ENCODE measurements at regions not wholly inside any gene's neighbourhood (a gene's known extent, or its start where the extent isn't known, plus 50 kb on each side); places are given as distances from the start of the nearest gene placed in this dataset.
"Not testable (repeated sequence)": the region's sequence is repeated elsewhere in the genome, so short reads cannot be mapped to it uniquely, and the experiment has no call there.

GRCh38 chr16:18263046-18263445, 73.5 kb downstream of the NPIPA8 start:
- not testable (repeated sequence) for DNase-seq (ENCODE audit: low spot score)

DNA sequence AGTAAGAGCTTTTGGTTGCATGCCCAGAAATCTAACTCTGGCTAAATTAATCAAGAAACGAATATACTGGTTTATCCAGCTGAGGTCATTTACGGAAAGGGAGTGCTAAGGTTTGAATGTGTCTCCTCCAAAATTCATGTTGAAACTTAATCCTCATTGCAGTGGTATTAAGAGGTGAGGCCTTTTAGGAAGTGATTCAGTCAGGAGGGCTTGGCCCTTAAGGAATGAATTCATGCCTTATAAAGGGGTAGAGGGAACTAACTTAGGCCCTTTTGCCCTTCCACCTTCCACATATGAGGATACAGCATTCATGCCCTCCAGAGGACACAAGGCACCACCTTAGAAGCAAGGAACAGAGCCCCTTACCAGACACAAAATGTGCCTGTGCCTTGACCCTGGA, 74.7 kb downstream of the NPIPA8 start:
- not testable (repeated sequence) for DNase-seq (ENCODE audit: low spot score)

DNA sequence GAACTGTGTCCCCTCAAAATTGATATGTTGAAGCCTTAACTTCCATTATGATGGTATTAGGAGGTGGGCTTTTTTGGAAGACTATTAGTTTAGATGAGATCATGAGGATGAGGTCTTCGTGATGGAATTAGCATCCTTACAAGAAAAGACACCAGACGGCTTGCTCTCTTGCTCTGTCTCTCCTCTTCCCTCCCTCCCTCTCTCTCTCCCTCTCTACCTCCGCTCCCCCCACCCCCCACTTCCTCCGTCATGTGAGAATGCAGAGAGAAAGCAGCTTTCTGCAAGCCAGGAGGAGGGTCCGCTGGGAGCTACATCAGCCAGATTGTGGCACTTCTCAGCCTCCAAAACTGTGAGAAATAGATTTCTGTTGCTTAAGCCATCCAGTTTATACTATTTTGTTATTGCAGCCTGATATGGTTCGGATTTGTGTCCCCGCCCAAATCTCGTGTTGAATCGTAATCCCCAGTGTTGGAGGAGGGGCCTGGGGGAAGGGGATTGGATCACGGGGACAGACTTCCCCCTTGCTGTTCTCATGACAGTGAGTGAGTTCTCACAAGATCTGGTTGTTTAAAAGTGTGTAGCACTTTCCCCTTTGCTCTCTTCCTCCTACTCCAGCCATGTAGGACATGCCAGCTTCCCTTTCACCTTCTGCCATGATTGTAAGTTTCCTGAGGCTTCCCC, 76.9 kb downstream of the NPIPA8 start:
- not testable (repeated sequence) for DNase-seq (ENCODE audit: low spot score)

- not testable (repeated sequence) for DNase-seq (ENCODE audit: low spot score)
Measured at GRCh38 chr16:18252943-18253342, 83.6 kb downstream of the NPIPA8 start.

- not testable (repeated sequence) for DNase-seq (ENCODE audit: low spot score)
Measured at GRCh38 chr16:18230505-18230904, 106.0 kb downstream of the NPIPA8 start.

DNA sequence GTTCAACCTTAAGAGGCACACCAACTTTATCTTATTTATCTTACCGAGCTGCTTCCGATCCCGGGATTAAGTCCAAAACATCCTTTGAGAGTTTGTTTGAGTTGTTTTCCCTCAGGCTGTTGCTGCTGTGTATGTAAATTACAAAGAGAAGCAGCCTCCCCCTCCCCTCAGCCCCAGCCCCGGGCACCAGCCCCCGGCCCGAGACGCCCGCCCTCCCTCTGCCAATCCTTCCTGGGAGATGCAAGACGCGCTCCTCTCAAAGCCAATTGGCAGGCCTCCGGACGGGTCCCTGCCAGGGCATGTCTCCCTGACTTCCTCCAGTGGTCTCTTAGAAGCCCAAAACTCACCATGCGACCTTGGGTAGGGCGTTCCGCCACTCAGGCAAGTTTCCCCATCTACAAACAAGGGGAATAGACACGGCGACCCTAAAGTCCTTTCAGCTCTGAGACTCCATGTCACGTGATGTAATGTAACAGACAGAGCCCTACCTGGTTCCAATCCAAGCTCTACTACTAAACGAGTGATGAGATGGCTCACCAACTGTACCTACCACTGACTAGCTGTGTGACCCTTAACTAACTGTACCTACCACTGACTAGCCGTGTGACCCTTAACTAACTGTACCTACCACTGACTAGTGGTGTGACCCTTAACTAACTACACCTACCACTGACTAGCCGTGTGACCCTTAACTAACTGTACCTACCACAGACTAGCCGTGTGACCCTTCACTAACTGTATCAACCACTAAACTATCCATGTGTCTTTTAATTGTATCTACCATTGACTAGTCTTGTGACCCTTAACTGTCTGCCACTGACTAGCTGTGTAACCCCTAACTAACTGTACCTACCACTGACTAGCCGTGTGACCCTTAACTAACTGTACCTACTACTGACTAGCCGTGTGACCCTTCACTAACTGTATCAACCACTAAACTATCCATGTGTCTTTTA, 114.2 kb downstream of the NPIPA8 start:
- not testable (repeated sequence) for DNase-seq (ENCODE audit: low spot score)

GRCh38 chr16:18217741-18218140, 118.8 kb downstream of the NPIPA8 start:
- not testable (repeated sequence) for DNase-seq (ENCODE audit: low spot score)

DNA sequence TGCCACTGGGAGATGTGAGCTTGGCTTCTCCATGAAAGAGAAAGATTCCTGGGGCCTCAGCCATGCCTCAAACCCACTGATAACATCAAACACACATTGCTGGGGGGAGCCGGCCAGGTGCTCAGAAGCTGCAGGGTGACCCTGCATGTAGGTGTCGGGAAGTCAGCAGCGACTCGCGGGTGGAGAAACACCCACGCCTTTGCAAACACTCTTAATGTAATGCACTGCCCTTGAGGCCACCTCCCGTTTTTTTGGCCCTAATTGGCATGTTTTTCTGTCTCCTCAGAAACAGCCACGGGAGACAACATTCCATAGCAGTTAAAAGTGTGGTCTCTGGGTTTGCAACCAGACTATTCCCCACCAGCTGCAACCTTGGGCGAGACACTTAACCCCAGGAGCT, 119.7 kb downstream of the NPIPA8 start:
- not testable (repeated sequence) for DNase-seq (ENCODE audit: low spot score)

DNA sequence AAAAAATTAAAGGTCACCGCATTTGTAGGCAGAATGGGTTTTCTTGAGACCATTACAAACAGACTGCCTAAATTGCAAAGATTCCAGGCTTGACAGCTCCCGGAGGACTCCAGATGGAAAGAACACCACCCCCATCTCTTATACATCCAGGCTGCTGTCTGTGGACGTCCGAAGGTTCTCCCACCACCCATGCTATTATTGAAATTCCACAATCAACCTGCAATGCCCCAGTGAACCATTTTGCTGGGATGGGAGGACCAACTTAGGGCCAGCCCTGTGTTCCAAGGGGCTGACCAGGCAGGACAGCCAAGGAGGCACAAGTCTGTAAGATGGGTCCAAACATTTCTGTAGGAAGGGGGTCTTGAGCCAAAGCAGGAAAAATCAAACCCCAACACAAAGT, 122.7 kb downstream of the NPIPA8 start:
- not testable (repeated sequence) for DNase-seq (ENCODE audit: low spot score)

GRCh38 chr16:18211505-18211904, 125.0 kb downstream of the NPIPA8 start:
- DNase-seq (ENCODE audit: low spot score): not testable (repeated sequence)

DNA sequence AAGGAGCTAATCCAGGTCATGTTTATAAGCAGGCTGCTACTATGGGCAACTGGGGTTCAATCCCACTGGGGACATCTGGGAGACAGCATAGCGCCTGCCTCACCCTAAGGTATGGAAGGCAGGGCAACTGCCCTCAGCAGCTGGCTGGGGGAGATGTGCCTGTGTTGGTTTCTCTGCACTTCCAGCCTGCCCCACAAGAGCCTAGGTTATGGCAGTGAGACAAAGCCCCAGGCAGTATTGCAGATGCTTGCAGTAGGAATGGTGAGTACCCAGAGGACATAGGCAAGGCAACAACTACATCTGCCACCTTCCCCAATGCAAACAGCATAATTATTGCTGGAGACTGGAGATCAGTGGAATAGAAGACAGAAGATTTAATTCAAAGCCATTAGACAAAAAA, 131.8 kb downstream of the NPIPA8 start:
- not testable (repeated sequence) for DNase-seq (ENCODE audit: low spot score)

DNA sequence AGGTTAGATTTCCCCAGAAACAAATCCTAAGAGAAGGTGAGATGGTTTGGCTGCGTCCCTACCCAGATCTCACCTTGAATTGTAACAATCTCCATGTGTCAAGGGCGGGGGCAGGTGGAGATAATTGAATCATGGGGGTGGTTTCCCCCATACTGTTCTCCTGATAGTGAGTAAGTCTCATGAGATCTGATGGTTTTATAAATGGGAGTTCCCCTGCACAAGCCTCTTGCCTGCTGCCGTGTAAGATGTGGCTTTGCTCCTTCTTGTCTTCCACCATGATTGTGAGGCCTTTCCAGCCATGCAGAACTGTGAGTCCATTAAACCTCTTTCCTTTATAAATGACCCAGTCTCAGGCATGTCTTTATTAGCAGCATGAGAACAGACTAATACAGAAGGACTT, 132.2 kb downstream of the NPIPA8 start:
- not testable (repeated sequence) for DNase-seq (ENCODE audit: low spot score)

DNA sequence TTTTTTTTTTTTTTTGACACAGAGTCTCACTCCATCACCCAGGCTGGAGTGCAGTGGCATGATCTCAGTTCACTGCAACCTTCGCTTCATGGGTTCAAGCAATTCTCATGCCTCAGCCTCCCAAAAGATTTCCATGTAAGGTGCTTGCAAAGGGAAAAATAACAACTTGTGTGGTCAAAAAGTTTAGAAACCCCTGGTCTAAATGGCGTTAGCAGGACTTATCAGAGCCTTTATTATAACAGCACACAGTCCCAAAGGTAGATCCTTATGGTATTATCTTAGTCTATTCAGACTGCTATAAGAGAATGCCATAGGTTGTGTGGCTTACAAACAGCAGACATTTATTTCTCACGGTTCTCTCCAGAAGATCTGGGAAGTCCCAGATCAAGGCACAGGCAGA, 135.0 kb downstream of the NPIPA8 start:
- DNase-seq (ENCODE audit: low spot score): not testable (repeated sequence)

DNA sequence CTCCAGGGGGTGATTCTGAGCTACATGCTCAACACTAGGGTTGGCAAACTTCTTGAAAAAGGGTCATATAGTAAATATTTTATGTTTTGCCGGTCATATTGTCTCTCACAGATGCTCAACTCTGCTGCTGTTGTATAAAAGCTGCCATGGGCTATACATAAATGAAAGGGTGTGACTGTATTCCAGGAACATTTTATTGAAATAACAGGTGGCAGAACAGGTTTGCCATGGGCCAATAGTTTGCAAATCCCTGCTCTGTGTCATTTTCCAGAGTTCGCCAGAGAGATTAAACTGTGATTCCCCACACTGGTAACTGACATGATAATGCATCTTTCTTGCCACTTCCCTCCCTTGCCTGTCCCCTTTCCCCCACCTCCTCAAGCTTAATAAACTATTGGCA, 144.1 kb downstream of the NPIPA8 start:
- not testable (repeated sequence) for DNase-seq (ENCODE audit: low spot score)

- DNase-seq (ENCODE audit: low spot score): not testable (repeated sequence)
Measured at GRCh38 chr16:18190179-18190578, 146.4 kb downstream of the NPIPA8 start.

- DNase-seq (ENCODE audit: low spot score): not testable (repeated sequence)
Measured at GRCh38 chr16:18184755-18185154, 151.8 kb downstream of the NPIPA8 start.

- not testable (repeated sequence) for DNase-seq (ENCODE audit: low spot score)
Measured at GRCh38 chr16:18181028-18181427, 155.5 kb downstream of the NPIPA8 start.

DNA sequence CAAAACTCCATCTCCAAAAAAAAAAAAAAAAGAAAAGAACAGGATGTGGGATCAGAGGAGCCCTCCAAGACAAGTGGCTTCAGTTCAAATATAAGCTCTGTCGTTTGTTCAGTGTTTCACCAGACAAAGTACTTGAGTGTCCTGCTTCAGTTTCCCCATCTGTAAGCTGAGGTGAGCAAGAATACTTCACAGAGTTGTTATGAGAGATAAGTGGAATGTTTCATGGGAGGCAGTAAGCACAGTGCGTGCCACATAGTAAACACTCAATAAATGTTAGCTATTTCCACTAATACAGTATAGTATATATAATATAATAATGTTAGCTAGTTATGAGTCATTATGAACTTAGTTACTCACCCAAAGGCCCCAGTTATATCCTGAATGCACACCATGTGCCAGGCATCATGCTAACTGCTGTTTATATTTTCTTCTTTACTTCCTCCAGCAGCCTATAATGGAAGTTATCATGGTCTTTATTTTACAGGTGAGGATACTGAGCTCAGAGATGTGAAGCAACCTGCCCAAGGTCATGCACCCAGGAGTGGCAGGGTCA, 162.5 kb downstream of the NPIPA8 start:
- DNase-seq (ENCODE audit: low spot score): not testable (repeated sequence)

DNA sequence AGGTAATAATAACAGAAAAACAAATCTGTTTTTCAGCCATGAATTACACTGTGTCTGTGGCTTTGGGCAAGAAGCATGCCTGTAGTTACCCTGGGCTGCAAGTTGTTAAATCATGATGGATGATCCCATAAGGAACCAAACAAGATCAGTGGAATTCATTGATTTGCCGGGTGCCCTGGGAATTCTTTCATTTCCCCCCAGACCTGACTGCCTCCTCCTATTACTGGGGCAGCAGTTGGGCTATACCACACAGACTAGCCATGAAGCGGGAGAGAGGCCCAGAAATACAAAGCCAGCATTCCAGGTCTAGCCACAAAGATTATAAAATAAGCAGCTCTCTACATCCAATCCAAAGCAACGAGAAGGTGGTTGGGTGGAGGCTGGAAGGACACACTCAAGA, 174.2 kb downstream of the NPIPA8 start:
- DNase-seq (ENCODE audit: low spot score): not testable (repeated sequence)

DNA sequence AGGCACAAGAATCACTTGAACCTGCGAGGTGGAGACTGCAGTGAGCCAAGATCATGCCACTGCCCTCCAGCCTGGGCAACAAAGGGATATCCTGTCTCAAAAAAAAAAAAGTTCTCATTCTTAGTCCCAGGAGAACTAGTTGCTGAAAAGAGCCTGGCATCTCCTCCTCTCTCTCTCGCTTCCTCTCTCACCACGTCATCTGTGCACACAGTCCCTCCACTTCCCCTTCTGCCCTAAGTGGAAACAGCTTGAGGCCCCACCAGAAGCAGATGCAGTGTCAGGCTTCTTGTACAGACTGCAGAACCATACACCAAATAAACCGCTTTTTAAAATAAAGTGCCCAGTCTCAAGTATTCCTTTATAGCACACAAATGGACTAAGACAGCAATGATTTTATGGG, 175.3 kb downstream of the NPIPA8 start:
- not testable (repeated sequence) for DNase-seq (ENCODE audit: low spot score)

GRCh38 chr16:18159185-18159584, 177.4 kb downstream of the NPIPA8 start:
- DNase-seq (ENCODE audit: low spot score): not testable (repeated sequence)

GRCh38 chr16:18157854-18158253, 178.7 kb downstream of the NPIPA8 start:
- not testable (repeated sequence) for DNase-seq (ENCODE audit: low spot score)

- not testable (repeated sequence) for DNase-seq (ENCODE audit: low spot score)
Measured at GRCh38 chr16:18152832-18153231, 183.7 kb downstream of the NPIPA8 start.
